Pancreas (tissue), 10 donors: ENCODE measurements at regions not wholly inside any gene's neighbourhood (a gene's known extent, or its start where the extent isn't known, plus 50 kb on each side); places are given as distances from the start of the nearest gene placed in this dataset.

Experiments
- ATAC-seq, 4 donors: fragments of 200-7000 bp; cut with Tn5 transposase; one replicate each; pipeline versions ENCODE4 v1.8.0 to v1.9.1; 2020; ENCODE audit warnings: mild to moderate bottlenecking in 4 of 4, moderate library complexity in 4 of 4
- DNase-seq, 6 donors: peaks; one replicate each; pipeline ENCODE4 v3.0.0-alpha.2; 2020
- FAIRE-seq: peaks from 2 replicates; lab custom pipeline; 2012; peaks lifted over from hg19 to GRCh38; lab: Jason Lieb, UNC
- H3K27ac ChIP-seq, 4 donors: fragments of 200-600 bp; sonication (generic); 1 replicate in 3 of 4; 2 replicates in 1 of 4; pipeline versions ENCODE4 v1.5.0 to v1.8.0; 2020
- H3K27me3 ChIP-seq, 4 donors: fragments of 200-600 bp; one replicate each; pipeline ENCODE4 v1.8.0; 2021
- H3K36me3 ChIP-seq, 3 donors: fragments of 200-600 bp; sonication (generic) in 1 of 3; one replicate each; pipeline versions ENCODE4 v1.5.0 to v1.8.0; 2020 to 2021
- H3K4me1 ChIP-seq, 3 donors: fragments of 200-600 bp; one replicate each; pipeline ENCODE4 v1.8.0; 2021
- H3K4me3 ChIP-seq, 4 donors: fragments of 200-600 bp; sonication (generic) in 2 of 4; one replicate each; pipeline versions ENCODE4 v1.5.0 to v1.8.0; 2020 to 2021
- H3K9me3 ChIP-seq, 4 donors: fragments of 200-600 bp; one replicate each; pipeline ENCODE4 v1.8.0; 2021
- CTCF ChIP-seq, 4 donors: fragments of 200-600 bp; sonication (generic) in 3 of 4; IDR thresholded peaks; one replicate each; pipeline versions ENCODE4 v1.5.0 to v1.8.0; 2021; ENCODE audit warnings: antibody characterized with exemption in 4 of 4
- WGBS, 2 donors: extraction: QIAGEN DNeasy Blood & Tissue Kit; methylation state at CpG; one replicate each; pipeline ENCODE4 v1.1.7; 2013; 5-methylcytosine and 5-hydroxymethylcytosine counted together
- intact Hi-C, 3 donors: fragments of 100-400 bp; cut with DNase I; formaldehyde crosslinking; loops; one replicate each; pipeline versions ENCODE4 v1.11.1 to v1.14.2; 2022
- donor health status: healthy with polysubstance abuse.
- donor health status: DM: no; HTN: no; CAD: no; lungs with moderate emphysema.
- donor health status: DM: no; HTN: no; CAD: no.
- donor health status: control.
- donor health status: control.
- donor health status: Bipolar disorder and iron deficiency.
- donor health status: DM: yes; HTN: yes; CAD: no.
- donor health status: DM: no; HTN: no; CAD: no.
- donor health status: DM: no; HTN: no; CAD: no.
- donor health status: DM: yes; HTN: yes; CAD: no.

DNA sequence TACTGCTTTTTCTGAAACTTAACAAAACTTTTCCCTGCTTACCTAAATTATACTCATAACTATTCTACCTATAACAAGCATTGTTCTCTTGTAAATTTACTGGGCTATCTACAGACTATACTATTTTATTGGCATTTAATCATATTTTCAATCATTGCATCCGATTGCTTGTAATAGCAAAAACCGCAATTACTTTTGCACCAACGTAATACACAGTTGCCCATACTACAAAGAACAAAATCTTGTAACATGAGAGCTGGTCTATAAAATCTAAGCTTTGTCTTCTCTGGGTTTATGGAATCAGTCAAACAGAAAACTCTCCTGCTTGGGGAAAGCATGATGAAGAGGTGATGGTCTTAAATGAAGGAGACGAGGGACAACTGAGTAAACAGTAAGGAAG lies 463.4 kb upstream of the ST6GAL2 start:
- WGBS, 2 donors = 64 to 86% methylated on average over 4 of the region's 4 CpGs

GRCh38 chr2:107354175-107354574 lies 468.2 kb upstream of the ST6GAL2 start:
- Histone ChIP-seq H3K4me3 (no peak overlapping the region), H3K27ac (no peak overlapping the region), H3K9me3 (no peaks in the 10 kb centered on the region), H3K36me3 (no peaks in the 10 kb centered on the region), H3K27me3 (no peaks in the 10 kb centered on the region), H3K4me1 (no peaks in the 10 kb centered on the region)
- ATAC-seq (no peak), FAIRE-seq (no peak), DNase-seq (no peak)
- no peak for TF ChIP-seq CTCF (IDR thresholded peaks at IDR 0.05)
- intact Hi-C loops = no loop called here
- WGBS, 2 donors = 50 to 73% methylated on average over 3 of the region's 3 CpGs

More for the DNA sequence above, 463.4 kb upstream of the ST6GAL2 start:
- ATAC-seq (no peak), FAIRE-seq (no peak), DNase-seq (no peak)
- no peaks in the 10 kb centered on the region for H3K9me3 ChIP-seq
- intact Hi-C loops = no loop called here
- H3K27ac ChIP-seq = no peak overlapping the region
- no peaks in the 10 kb centered on the region for H3K36me3 ChIP-seq
- no peak overlapping the region for H3K4me3 ChIP-seq
- TF ChIP-seq CTCF (IDR thresholded peaks at IDR 0.05) = no peak
- H3K4me1 ChIP-seq = no peaks in the 10 kb centered on the region
- H3K27me3 ChIP-seq = no peaks in the 10 kb centered on the region

DNA sequence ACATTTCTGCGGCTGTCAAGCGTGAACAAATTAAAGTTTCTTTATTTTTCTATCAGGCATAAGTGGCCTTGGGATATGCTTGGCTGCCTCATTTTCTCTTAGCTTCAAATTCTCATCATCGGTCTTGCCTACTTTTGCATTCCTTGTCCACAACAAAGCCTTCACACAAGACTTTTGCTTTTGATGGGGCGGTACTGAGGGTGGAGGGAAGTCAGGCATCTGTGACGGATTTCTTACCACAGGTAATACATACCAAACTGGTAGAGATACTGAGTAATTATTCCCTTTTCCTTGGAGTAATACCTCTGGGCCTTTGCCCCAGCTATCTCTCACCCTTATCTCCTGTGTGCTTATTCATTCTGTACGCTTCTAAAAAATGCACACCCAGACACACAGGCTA lies 468.3 kb upstream of the RGPD4 start:
- ATAC-seq = no peak
- FAIRE-seq = no peak

DNA sequence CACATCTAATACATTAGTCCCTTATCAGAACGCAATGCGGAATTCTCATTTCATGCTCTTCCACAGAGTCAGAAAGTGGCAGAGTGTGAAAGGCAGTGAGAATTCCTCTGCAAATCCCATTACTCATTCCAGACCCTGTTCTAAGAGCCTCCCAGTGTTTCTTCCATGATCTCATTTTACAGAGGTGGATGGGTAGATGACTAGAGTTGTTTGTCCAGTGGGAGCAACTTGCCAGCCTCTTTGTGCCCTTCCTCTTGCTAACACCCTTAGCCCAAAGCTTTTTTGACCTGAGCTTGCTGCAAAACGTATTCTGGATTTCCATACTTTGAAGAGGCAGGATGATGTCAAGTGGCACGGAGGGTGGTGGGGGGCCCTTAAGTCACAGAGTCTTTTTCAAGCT lies 467.7 kb upstream of the RGPD4 start:
- no peak for TF ChIP-seq CTCF (IDR thresholded peaks at IDR 0.05)
- no peak overlapping the region for H3K4me3 ChIP-seq
- H3K4me1 ChIP-seq = no peaks in the 10 kb centered on the region
- H3K27ac ChIP-seq = no peak overlapping the region
- ATAC-seq (no peak), FAIRE-seq (no peak), DNase-seq (no peak)
- no peaks in the 10 kb centered on the region for H3K9me3 ChIP-seq
- H3K36me3 ChIP-seq = no peaks in the 10 kb centered on the region
- 52 to 63% methylated on average over 4 of the region's 4 CpGs for WGBS, 2 donors
- no peaks in the 10 kb centered on the region for H3K27me3 ChIP-seq
- intact Hi-C loops = no loop called here

More for the DNA sequence above, 468.3 kb upstream of the RGPD4 start:
- no peaks in the 10 kb centered on the region for H3K27me3 ChIP-seq
- TF ChIP-seq CTCF (IDR thresholded peaks at IDR 0.05) = no peak
- H3K36me3 ChIP-seq = no peaks in the 10 kb centered on the region
- 52 to 62% methylated on average over 6 of the region's 6 CpGs for WGBS, 2 donors
- H3K4me1 ChIP-seq = no peaks in the 10 kb centered on the region
- no peak overlapping the region for H3K4me3 ChIP-seq
- no peak overlapping the region for H3K27ac ChIP-seq
- DNase-seq = no peak
- no peaks in the 10 kb centered on the region for H3K9me3 ChIP-seq
- intact Hi-C loops = no loop called here

DNA sequence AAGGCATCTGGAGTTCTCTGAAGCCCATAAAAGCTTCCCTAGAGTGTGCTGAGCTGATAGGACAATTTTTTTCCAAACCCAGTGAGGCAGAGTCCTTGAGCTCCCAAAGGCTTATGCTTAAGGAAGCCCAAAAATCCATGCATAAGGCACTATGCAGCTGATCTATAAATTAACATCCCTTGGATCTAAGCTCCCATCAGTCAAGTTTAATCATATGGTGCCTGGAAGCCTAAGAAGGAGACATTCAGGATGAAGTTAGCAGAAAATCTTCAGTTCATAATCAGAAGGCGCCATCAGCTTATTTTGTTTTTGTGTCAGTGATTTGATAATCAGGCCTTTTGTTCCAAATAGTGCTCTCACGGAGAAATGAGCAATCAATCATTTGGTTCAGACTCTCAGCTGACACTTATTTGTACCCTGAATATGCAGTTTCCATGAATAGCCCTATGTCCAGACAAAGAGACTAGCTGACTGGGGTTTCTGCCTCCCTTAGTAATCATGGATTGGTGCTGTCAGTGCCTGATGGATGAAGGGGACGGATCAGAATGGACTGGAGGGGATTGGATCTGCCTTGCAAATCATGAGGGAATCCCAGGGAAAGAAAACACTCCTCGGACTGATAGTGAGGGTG lies 464.8 kb upstream of the RGPD4 start:
- intact Hi-C loops = no loop called here
- Histone ChIP-seq H3K27me3 (no peaks in the 10 kb centered on the region), H3K9me3 (no peaks in the 10 kb centered on the region), H3K4me1 (no peaks in the 10 kb centered on the region), H3K4me3 (no peak overlapping the region), H3K36me3 (no peaks in the 10 kb centered on the region), H3K27ac (no peak overlapping the region)
- no peak for ATAC-seq
- no peak for DNase-seq
- TF ChIP-seq CTCF (IDR thresholded peaks at IDR 0.05) = no peak
- no peak for FAIRE-seq
- whole genome bisulfite sequencing, 2 donors = 36% methylated on average over 4 of the region's 4 CpGs
